ENCODE measurements at regions not wholly inside any gene's neighbourhood (a gene's known extent, or its start where the extent isn't known, plus 50 kb on each side); places are given as distances from the start of the nearest gene placed in this dataset.

DNA sequence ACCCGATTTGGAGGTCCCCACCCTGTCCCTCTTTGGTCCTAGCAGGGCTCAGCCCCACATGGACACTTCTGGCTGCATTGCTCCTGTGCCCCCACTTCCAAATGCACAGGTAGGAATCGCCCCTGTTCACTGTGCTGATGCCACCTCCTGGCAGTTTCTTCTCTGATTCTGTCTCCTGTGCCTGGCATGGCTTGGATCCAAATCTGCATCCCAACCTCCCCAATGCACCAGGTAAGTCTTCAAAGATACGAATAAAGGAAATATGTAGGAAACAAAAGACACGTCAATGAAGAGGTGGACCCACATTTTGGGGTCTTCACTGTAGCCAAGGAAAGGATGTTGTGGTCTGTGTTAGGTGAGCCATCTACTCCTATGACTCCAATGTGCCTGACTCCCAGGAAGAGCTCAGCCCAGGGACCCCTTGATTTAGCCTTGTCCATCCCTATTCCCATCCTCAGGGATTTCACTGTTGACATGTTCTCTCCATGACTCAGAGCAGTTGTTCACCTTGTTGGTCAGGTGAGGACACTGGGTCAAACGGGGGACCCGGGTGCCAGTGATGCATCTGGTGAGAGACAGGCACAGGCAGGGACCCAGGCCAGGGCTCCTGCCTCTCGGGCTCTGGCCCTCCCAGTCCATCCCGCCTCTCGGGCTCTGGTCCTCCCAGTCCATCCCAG, 341.8 kb downstream of the CXCL12 start:
- 52% methylated on average over 6 of the region's 9 CpGs for WGBS (ENCODE audit: low lambda C conversion rate)

More for the DNA sequence above, 341.8 kb downstream of the CXCL12 start:
- H3K79me2 ChIP-seq (ENCODE audit: insufficient read depth), result no peaks in the 10 kb centered on the region
- no peak overlapping the region for H3K27ac ChIP-seq (ENCODE audit: low read depth in 2 of 2, low read length in 1 of 2)
- peaks cover 0 to 28% of the 10 kb centered on the region in 2 experiments; a peak in 2 of 4 replicates for H3K4me1 ChIP-seq (ENCODE audit: control insufficient read depth in 1 of 2, insufficient read depth in 2 of 2, low read depth in 1 of 2, low read length in 1 of 2)
- H2AFZ ChIP-seq (ENCODE audit: low read depth), result no peak overlapping the region
- H3K9me3 ChIP-seq, result no peaks in the 10 kb centered on the region
- H3K4me2 ChIP-seq, result no peak overlapping the region
- no peak for DNase-seq
- no peak overlapping the region for H3K9ac ChIP-seq
- H3K4me3 ChIP-seq (ENCODE audit: low read depth in 2 of 2, low read length in 1 of 2), result no peak overlapping the region
- no peaks in the 10 kb centered on the region for H3K9me2 ChIP-seq
- H4K20me1 ChIP-seq (ENCODE audit: insufficient read depth), result no peaks in the 10 kb centered on the region
- no peaks in the 10 kb centered on the region for H3K36me3 ChIP-seq (replicated peaks in 1 of 2; ENCODE audit: control insufficient read depth in 1 of 2, insufficient read depth in 2 of 2, low read length in 1 of 2)
- POLR2A ChIA-PET, result no interaction called here
- CTCF ChIA-PET, result interaction anchor here (0.6 to 5.8 kb wide), 4 partner anchors 15 to 425 kb away, joined by 3 to 41 read pairs (median 4); no protein-coding TSS in a partner anchor
- H3K27me3 ChIP-seq (ENCODE audit: insufficient read depth), result no peaks in the 10 kb centered on the region
- TF ChIP-seq RFX5 (IDR thresholded peaks at IDR 0.05; ENCODE audit: low read length) (no peak), CTCF (IDR thresholded peaks at IDR 0.05) (no peak), TCF12 (IDR thresholded peaks at IDR 0.05) (no peak), MXI1 (IDR thresholded peaks at IDR 0.05; ENCODE audit: low read depth, low read length) (no peak), USF1 (IDR thresholded peaks at IDR 0.05; ENCODE audit: borderline replicate concordance, low read depth) (no peak), SIN3A (IDR thresholded peaks at IDR 0.05; ENCODE audit: borderline replicate concordance, low read depth, low read length) (no peak), RCOR1 (IDR thresholded peaks at IDR 0.05; ENCODE audit: low read length) (no peak), IRF3 (IDR thresholded peaks at IDR 0.05; ENCODE audit: low read depth, low read length) (no peak), RAD21 (IDR thresholded peaks at IDR 0.05; ENCODE audit: low read length) (no peak), RXRA (IDR thresholded peaks at IDR 0.05; ENCODE audit: borderline replicate concordance, low read depth) (no peak), NFIC (IDR thresholded peaks at IDR 0.05; ENCODE audit: borderline replicate concordance) (no peak), TAF1 (IDR thresholded peaks at IDR 0.05; ENCODE audit: borderline replicate concordance, low read depth, low read length) (no peak), EZH2phosphoT487 (IDR thresholded peaks at IDR 0.05; ENCODE audit: borderline replicate concordance, low read depth) (no peak), ELF1 (IDR thresholded peaks at IDR 0.05) (no peak), FOXJ3 (CRISPR knock-in tag; IDR thresholded peaks at IDR 0.05) (no peak), JUND (IDR thresholded peaks at IDR 0.05) (no peak)
- TF ChIP-seq, protein P1, sequence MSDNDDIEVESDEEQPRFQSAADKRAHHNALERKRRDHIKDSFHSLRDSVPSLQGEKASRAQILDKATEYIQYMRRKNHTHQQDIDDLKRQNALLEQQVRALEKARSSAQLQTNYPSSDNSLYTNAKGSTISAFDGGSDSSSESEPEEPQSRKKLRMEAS (IDR thresholded peaks at IDR 0.05; ENCODE audit: low read depth), result no peak
- H3F3A ChIP-seq (replicated peaks; ENCODE audit: insufficient read depth), result no peaks in the 10 kb centered on the region
